ENCODE measurements at regions not wholly inside any gene's neighbourhood (a gene's known extent, or its start where the extent isn't known, plus 50 kb on each side); places are given as distances from the start of the nearest gene placed in this dataset.

GRCh38 chr13:57409656-57410055 is 221.9 kb upstream of the PCDH17 start:
- no peak for TF ChIP-seq CTCF (IDR thresholded peaks at IDR 0.05; ENCODE audit: insufficient read depth, low read length, poor library complexity, severe bottlenecking)
- TF ChIP-seq EZH2phosphoT487 (conservative IDR thresholded peaks at IDR 0.05; ENCODE audit: low read length), result no peak
